ENCODE measurements at regions not wholly inside any gene's neighbourhood (a gene's known extent, or its start where the extent isn't known, plus 50 kb on each side); places are given as distances from the start of the nearest gene placed in this dataset.

DNA sequence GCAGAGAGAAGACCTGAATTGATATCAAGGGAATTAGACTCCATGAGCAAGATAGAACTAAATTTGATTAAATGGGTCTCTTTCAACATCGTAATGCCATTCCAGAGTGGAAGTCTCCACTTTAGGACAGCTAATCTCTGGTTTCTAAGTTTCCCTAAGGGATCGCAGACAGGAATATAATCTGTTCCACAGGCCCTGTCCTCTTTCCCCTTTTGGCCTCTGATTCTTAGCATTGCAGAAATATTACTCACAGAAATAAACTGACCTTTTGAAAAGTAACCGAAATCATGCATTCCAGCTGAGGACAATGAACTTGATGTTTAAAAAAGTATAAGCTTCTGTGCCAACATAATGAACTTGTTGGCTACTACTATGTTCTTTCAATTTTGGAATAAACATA, 227.8 kb downstream of the ETS1 start:
- no peaks in the 10 kb centered on the region for H3K4me1 Mint-ChIP-seq (ENCODE audit: low read depth)
- H3K27me3 Mint-ChIP-seq (ENCODE audit: low read depth), result no peaks in the 10 kb centered on the region
- H3K36me3 Mint-ChIP-seq (ENCODE audit: low read depth), result no peaks in the 10 kb centered on the region
- no peaks in the 10 kb centered on the region for H3K9me3 Mint-ChIP-seq (ENCODE audit: insufficient read depth)
- CTCF ChIA-PET, result no interaction called here
- H3K27ac Mint-ChIP-seq, result no peak overlapping the region
- POLR2A ChIA-PET, result interaction anchor here (0.6 kb wide), 1 partner anchor 59 kb away, joined by 3 read pairs; no protein-coding TSS in a partner anchor
- no peak for DNase-seq
- H3K4me3 Mint-ChIP-seq, result no peak overlapping the region
- no peak for ATAC-seq

DNA sequence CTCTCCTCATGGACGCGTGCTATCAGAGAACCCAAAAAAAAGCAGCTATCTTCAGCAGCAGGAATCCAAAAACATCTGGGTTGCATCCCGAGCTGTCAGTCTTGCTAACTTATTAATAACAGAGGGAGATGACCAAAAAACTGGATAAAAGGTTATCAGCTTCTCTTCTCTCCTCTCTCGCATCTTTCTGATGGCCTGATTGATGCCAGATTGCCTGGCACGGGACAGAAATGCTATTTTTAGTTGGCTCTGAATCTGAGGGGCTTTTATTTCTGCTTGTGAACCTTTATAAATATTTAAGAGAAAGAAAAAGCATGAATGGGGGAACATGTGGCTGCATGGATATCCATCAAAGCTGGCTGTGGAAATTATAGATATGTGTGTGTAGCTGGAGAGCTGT, 230.3 kb downstream of the ETS1 start:
- Mint-ChIP-seq H3K27me3 (ENCODE audit: low read depth) (no peaks in the 10 kb centered on the region), H3K4me1 (ENCODE audit: low read depth) (peaks cover 5% of the 10 kb centered on the region), H3K9me3 (ENCODE audit: insufficient read depth) (no peaks in the 10 kb centered on the region), H3K4me3 (no peak overlapping the region), H3K36me3 (ENCODE audit: low read depth) (no peaks in the 10 kb centered on the region), H3K27ac (no peak overlapping the region)
- ATAC-seq (no peak), DNase-seq (no peak)
- ChIA-PET CTCF (interaction anchor here (0.9 to 1.6 kb wide), 3 partner anchors 10 to 14 kb away, joined by 3 to 6 read pairs (median 3); no protein-coding TSS in a partner anchor), POLR2A (no interaction called here)

- POLR2A ChIA-PET, result no interaction called here
Measured at GRCh38 chr11:128355558-128355957, 231.8 kb downstream of the ETS1 start.

DNA sequence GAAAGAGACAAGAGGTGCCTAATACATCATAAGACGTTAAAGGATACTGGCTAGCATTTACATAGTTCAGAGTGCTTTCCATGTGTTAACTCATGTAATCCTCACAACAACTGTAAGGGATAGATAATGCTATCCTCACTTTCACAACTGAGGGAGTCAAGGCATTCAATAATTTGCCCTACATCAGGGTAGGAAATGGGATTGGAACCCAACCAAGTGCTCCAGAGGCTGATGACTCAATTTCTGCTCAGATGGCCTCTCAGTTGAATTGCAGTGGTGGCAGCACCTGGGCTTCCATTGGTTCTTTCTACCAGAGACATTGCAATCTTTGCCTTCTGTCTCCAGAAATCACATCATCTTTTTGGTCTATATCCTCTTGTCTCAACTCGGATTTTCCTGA, 232.9 kb downstream of the ETS1 start:
- Mint-ChIP-seq H3K36me3 (ENCODE audit: low read depth) (no peaks in the 10 kb centered on the region), H3K27ac (no peak overlapping the region), H3K4me3 (no peak overlapping the region), H3K27me3 (ENCODE audit: low read depth) (no peaks in the 10 kb centered on the region), H3K9me3 (ENCODE audit: insufficient read depth) (peaks cover 10% of the 10 kb centered on the region), H3K4me1 (ENCODE audit: low read depth) (peaks cover 19% of the 10 kb centered on the region)
- ChIA-PET POLR2A (no interaction called here), CTCF (interaction anchor here (1.4 kb wide), 1 partner anchor 9 kb away, joined by 3 read pairs; no protein-coding TSS in a partner anchor)
- no peak for ATAC-seq
- DNase-seq, result no peak

More at GRCh38 chr11:128355558-128355957, 231.8 kb downstream of the ETS1 start:
- no peak for ATAC-seq
- Mint-ChIP-seq H3K36me3 (ENCODE audit: low read depth) (no peaks in the 10 kb centered on the region), H3K27ac (no peak overlapping the region), H3K9me3 (ENCODE audit: insufficient read depth) (peaks cover 3% of the 10 kb centered on the region), H3K4me3 (no peak overlapping the region), H3K4me1 (ENCODE audit: low read depth) (peaks cover 8% of the 10 kb centered on the region), H3K27me3 (ENCODE audit: low read depth) (no peaks in the 10 kb centered on the region)
- no peak for DNase-seq
- CTCF ChIA-PET, result interaction anchor here (1.8 kb wide), 1 partner anchor 8 kb away, joined by 4 read pairs; no protein-coding TSS in a partner anchor

DNA sequence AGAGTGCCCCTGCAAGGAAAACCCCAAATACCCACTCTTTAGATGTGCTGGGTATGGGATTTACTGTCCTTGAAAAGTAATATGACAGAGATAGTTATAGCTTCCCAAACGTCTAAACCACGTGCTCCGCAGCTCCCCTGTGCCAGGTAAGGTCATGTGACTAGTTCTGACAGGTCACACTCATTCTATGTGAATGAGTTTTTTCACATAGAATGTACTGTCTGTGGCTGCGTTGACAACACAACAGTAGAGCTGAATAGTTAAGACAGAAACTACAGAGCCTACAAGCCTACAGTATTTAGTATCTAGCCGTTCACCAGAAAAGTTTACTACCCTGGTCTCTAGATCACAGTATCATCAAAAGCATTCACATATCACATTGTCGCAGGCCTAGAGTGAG, 236.2 kb downstream of the ETS1 start:
- Mint-ChIP-seq H3K27me3 (ENCODE audit: low read depth) (no peaks in the 10 kb centered on the region), H3K27ac (no peak overlapping the region), H3K9me3 (ENCODE audit: insufficient read depth) (peaks cover 10% of the 10 kb centered on the region), H3K4me3 (no peak overlapping the region), H3K36me3 (ENCODE audit: low read depth) (no peaks in the 10 kb centered on the region), H3K4me1 (ENCODE audit: low read depth) (peaks cover 29% of the 10 kb centered on the region)
- ChIA-PET POLR2A (interaction anchor here (0.6 kb wide), 1 partner anchor 59 kb away, joined by 3 read pairs; no protein-coding TSS in a partner anchor), CTCF (interaction anchor here (1.3 to 3.8 kb wide), 3 partner anchors 12 to 480 kb away, joined by 4 to 11 read pairs (median 4); no protein-coding TSS in a partner anchor)
- ATAC-seq (no peak), DNase-seq (no peak)

GRCh38 chr11:128349650-128350299, 237.6 kb downstream of the ETS1 start:
- Mint-ChIP-seq H3K36me3 (ENCODE audit: low read depth) (peaks cover 3% of the 10 kb centered on the region), H3K4me1 (ENCODE audit: low read depth) (peaks cover 41% of the 10 kb centered on the region), H3K27me3 (ENCODE audit: low read depth) (no peaks in the 10 kb centered on the region), H3K9me3 (ENCODE audit: insufficient read depth) (peaks cover 10% of the 10 kb centered on the region), H3K4me3 (peak overlapping the region; percentile 35), H3K27ac (peak overlapping the region; percentile 79)
- ChIA-PET CTCF (interaction anchor here (1.2 to 3.8 kb wide), 5 partner anchors 13 to 192 kb away, joined by 3 to 11 read pairs (median 4); no protein-coding TSS in a partner anchor), POLR2A (interaction anchor here (0.6 kb wide), 1 partner anchor 344 kb away, joined by 3 read pairs; the partner anchor contains the start of gene FLI1)
- ATAC-seq (no peak), DNase-seq (no peak)

DNA sequence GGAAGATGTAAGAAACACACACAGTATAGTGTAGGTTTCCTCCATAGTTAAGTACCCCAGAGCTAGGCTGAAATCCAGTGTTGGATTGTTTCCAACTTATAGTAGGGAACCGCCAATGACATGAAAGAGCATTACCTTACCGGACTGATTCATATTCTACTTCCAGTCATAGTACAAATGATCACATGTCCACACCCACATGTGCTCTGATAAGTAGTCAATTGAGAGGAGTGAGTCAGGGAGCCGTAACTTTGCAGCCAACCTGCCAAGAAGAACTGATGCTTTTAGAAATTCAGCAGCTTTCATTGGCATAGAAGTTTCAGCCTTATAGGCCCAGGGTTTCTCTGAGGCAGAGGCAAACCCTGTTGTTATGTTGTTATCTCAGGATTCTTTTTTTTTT, 240.6 kb downstream of the ETS1 start:
- Mint-ChIP-seq H3K27me3 (ENCODE audit: low read depth) (no peaks in the 10 kb centered on the region), H3K4me1 (ENCODE audit: low read depth) (peaks cover 64% of the 10 kb centered on the region), H3K4me3 (no peak overlapping the region), H3K36me3 (ENCODE audit: low read depth) (peaks cover 13% of the 10 kb centered on the region), H3K9me3 (ENCODE audit: insufficient read depth) (peaks cover 10% of the 10 kb centered on the region), H3K27ac (no peak overlapping the region)
- CTCF ChIA-PET, result interaction anchor here (0.6 to 1.3 kb wide), 2 partner anchors 9 to 44 kb away, joined by 3 to 4 read pairs; no protein-coding TSS in a partner anchor
- ATAC-seq (no peak), DNase-seq (no peak)
- POLR2A ChIA-PET, result no interaction called here

GRCh38 chr11:128345316-128345715, 242.0 kb downstream of the ETS1 start:
- Mint-ChIP-seq H3K4me3 (no peak overlapping the region), H3K27ac (peak overlapping the region; percentile 16), H3K4me1 (ENCODE audit: low read depth) (peaks cover 72% of the 10 kb centered on the region), H3K27me3 (ENCODE audit: low read depth) (no peaks in the 10 kb centered on the region), H3K36me3 (ENCODE audit: low read depth) (peaks cover 17% of the 10 kb centered on the region), H3K9me3 (ENCODE audit: insufficient read depth) (peaks cover 5% of the 10 kb centered on the region)
- POLR2A ChIA-PET, result interaction anchor here (1.1 to 2.1 kb wide), 3 partner anchors 17 to 175 kb away, joined by 4 to 15 read pairs (median 5); no protein-coding TSS in a partner anchor
- no peak for DNase-seq
- CTCF ChIA-PET, result interaction anchor here (0.6 to 2.6 kb wide), 3 partner anchors 19 to 245 kb away, joined by 3 to 11 read pairs (median 5); no protein-coding TSS in a partner anchor
- ATAC-seq, result peak; percentile 38

DNA sequence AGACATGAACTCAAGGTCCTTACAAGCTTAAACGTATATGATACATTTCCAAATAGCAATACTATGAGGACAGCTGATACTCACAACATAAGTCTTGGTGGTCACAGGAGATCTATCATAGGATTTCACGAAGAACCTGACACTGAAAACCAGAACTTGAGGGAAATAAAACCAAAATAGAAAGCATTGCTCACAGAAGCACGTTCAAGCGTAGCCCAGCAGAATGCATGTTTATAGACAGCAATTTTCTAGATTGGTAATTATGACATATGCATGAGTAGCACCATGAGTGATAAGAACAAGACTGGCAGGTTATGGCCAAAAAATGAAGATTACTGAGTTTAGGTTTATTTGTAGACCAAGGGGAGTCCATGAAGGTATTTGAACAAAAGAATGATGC, 243.5 kb downstream of the ETS1 start:
- Mint-ChIP-seq H3K36me3 (ENCODE audit: low read depth) (peaks cover 20% of the 10 kb centered on the region), H3K9me3 (ENCODE audit: insufficient read depth) (no peaks in the 10 kb centered on the region), H3K27me3 (ENCODE audit: low read depth) (no peaks in the 10 kb centered on the region), H3K27ac (peak overlapping the region; percentile 2), H3K4me1 (ENCODE audit: low read depth) (peaks cover 70% of the 10 kb centered on the region), H3K4me3 (no peak overlapping the region)
- DNase-seq, result no peak
- no peak for ATAC-seq
- CTCF ChIA-PET, result interaction anchor here (1.0 to 2.6 kb wide), 6 partner anchors 14 to 43 kb away, joined by 3 to 11 read pairs (median 4); no protein-coding TSS in a partner anchor
- POLR2A ChIA-PET, result interaction anchor here (1.7 to 3.5 kb wide), 3 partner anchors 21 to 53 kb away, joined by 4 to 18 read pairs (median 15); no protein-coding TSS in a partner anchor

DNA sequence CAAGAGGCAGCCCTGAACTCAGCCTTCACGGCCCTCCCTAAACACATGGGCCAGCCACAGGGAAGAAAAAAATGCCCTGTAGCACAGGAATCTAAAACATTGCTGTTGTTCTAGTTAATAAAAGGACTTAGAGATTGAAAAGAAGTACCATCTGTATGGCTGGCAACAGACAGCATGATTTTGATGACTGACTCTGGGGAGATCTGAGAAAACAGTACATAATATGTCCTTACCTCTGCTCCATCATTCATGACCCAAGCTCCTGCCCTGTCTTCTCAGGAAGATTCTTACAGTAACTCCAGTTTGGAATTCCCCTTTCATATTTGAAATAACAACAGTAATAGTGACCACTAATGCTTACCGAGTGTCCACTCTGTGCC, 244.2 kb downstream of the ETS1 start:
- ATAC-seq (no peak), DNase-seq (no peak)
- CTCF ChIA-PET, result interaction anchor here (0.6 to 2.2 kb wide), 7 partner anchors 13 to 79 kb away, joined by 3 to 11 read pairs (median 3); no protein-coding TSS in a partner anchor
- Mint-ChIP-seq H3K9me3 (ENCODE audit: insufficient read depth) (no peaks in the 10 kb centered on the region), H3K4me3 (peak overlapping the region; percentile 12), H3K27me3 (ENCODE audit: low read depth) (no peaks in the 10 kb centered on the region), H3K27ac (peak overlapping the region; percentile 96), H3K36me3 (ENCODE audit: low read depth) (peaks cover 20% of the 10 kb centered on the region), H3K4me1 (ENCODE audit: low read depth) (peaks cover 70% of the 10 kb centered on the region)
- POLR2A ChIA-PET, result interaction anchor here (0.9 to 3.5 kb wide), 8 partner anchors 9 to 180 kb away, joined by 3 to 18 read pairs (median 4); no protein-coding TSS in a partner anchor

DNA sequence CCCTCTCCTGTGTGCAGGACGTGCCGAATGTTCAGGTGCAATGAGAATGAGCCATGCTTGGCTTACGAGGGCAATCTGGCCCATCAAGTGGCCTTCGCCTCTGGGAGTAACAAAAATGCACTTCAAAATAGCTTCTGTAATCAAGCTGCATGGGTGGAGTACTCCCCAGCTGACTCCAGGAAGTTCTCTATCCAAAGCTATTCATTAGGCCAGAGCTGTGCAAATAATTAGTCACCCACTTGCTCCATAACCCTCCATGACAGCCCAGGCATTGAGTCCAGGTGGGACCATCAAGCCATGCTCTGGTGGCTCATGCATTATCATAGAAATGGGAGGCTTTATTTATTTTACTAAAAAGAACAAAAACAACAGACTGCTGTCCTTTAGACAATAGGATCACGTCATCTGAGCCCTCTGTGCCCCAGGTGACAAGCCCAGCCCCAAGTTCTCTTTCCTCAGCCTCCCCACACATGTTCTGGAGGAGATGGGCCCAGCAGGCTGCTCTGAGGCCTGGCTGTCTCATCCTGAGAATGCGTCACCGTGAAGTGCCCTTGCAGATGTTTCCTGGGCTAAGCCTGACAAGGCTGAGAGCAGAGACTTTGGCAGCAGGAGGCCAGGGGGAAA, 244.7 kb downstream of the ETS1 start:
- ChIA-PET CTCF (interaction anchor here (0.6 to 2.2 kb wide), 12 partner anchors 14 to 289 kb away, joined by 3 to 18 read pairs (median 3); no protein-coding TSS in a partner anchor), POLR2A (interaction anchor here (0.7 to 3.5 kb wide), 12 partner anchors 9 to 181 kb away, joined by 3 to 18 read pairs (median 3); no protein-coding TSS in a partner anchor)
- no peaks in the 10 kb centered on the region for H3K27me3 Mint-ChIP-seq (ENCODE audit: low read depth)
- ATAC-seq (peak; percentile 62), DNase-seq (peak; percentile 61)
- peaks cover 70% of the 10 kb centered on the region for H3K4me1 Mint-ChIP-seq (ENCODE audit: low read depth)
- peaks cover 20% of the 10 kb centered on the region for H3K36me3 Mint-ChIP-seq (ENCODE audit: low read depth)
- no peaks in the 10 kb centered on the region for H3K9me3 Mint-ChIP-seq (ENCODE audit: insufficient read depth)
- H3K4me3 Mint-ChIP-seq, result peak overlapping the region; percentile 7
- peak overlapping the region; percentile 96 for H3K27ac Mint-ChIP-seq

Measured in activated CD8-positive, alpha-beta T cell treated with anti-CD3 and anti-CD28 coated beads, Interleukin-2, amount 10 ng/mL, durations not matched to agents 7 days and 5 days (primary cell).